Tibial nerve (tissue), 4 donors: ENCODE measurements at regions not wholly inside any gene's neighbourhood (a gene's known extent, or its start where the extent isn't known, plus 50 kb on each side); places are given as distances from the start of the nearest gene placed in this dataset.

Experiments used
- DNase-seq, 2 donors: peaks; one replicate each; pipeline ENCODE4 v3.0.0-alpha.2; 2019; ENCODE audit warnings: low spot score in 2 of 2
- H3K27ac ChIP-seq, 4 donors: fragments of 200-600 bp; sonication (generic) in 3 of 4; one replicate each; pipeline ENCODE4 v1.5.1; 2017 to 2019; ENCODE audit warnings: mild to moderate bottlenecking in 1 of 4
- H3K27me3 ChIP-seq, 2 donors: fragments of 200-600 bp; sonication (generic) in 1 of 2; one replicate each; pipeline versions ENCODE4 v1.5.1 to v1.6.0; 2017 to 2019
- H3K36me3 ChIP-seq, 3 donors: fragments of 200-600 bp; sonication (generic); one replicate each; pipeline ENCODE4 v1.5.1; 2018 to 2019
- H3K4me1 ChIP-seq, 4 donors: fragments of 200-600 bp; sonication (generic) in 3 of 4; one replicate each; pipeline ENCODE4 v1.5.1; 2017 to 2019
- H3K4me3 ChIP-seq, 4 donors: fragments of 200-600 bp; sonication (generic) in 3 of 4; one replicate each; pipeline ENCODE4 v1.5.1; 2017 to 2019; ENCODE audit warnings: mild to moderate bottlenecking in 1 of 4, moderate library complexity in 1 of 4
- H3K9me3 ChIP-seq, 4 donors: fragments of 200-600 bp; sonication (generic) in 3 of 4; one replicate each; pipeline ENCODE4 v1.5.1; 2017 to 2019
- EP300 ChIP-seq, 2 donors: sonication (generic); formaldehyde crosslinking; IDR thresholded peaks; one replicate each; pipeline ENCODE4 v1.6.1; 2017; ENCODE audit warnings: antibody characterized with exemption in 2 of 2, mild to moderate bottlenecking in 1 of 2
- POLR2A ChIP-seq, 2 donors: fragments of 450-650 bp; IDR thresholded peaks; one replicate each; pipeline ENCODE4 v1.6.1; 2017; ENCODE audit warnings: antibody characterized with exemption in 2 of 2, mild to moderate bottlenecking in 2 of 2, moderate library complexity in 2 of 2
- WGBS, 2 donors: methylation state at CpG; one replicate each; pipeline ENCODE4 v1.1.5; 2018; 5-methylcytosine and 5-hydroxymethylcytosine counted together
- TF ChIP-seq, protein P1 (sequence below), 5 experiments: fragments of 200-600 bp in 3 of 5; fragments of 450-650 bp in 2 of 5; sonication (generic) in 3 of 5; IDR thresholded peaks; one replicate each; pipeline ENCODE4 v1.5.1; 2016 to 2019; ENCODE audit warnings: antibody characterized with exemption in 5 of 5, mild to moderate bottlenecking in 3 of 5, moderate library complexity in 2 of 5

DNA sequence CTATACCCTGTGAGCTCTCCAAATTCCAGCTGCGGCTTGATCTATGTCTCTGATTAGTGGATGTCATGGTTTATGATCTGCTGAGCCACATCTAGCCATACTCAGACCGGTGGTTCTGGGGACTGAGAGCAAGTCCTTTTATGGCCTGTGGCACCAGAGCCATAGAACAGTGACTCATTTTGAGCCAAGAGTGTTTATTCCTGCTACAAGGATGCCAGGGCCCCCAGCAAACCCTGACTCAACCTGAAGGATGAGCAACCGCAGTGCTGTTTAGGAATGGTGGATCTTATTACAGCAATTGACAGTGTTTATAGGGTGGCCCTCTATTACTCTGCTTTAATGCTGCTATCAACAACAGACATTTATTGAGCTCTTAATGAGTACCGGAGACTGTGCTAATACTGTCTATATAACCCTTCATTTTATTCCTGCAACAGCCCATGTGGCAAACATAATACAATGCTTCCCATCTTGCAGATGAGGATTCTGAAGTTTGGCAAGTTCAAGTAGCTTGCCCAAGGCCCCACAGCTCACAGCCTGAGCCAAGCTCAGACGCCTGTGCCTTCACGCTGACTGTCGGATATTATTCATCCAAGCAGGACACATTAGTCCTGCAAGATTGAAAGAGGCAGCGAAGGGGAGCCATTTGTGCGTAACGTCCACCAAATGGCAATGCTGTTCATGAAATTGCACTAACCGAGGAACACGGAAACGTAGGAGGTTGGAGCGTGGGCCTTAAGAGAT, 273.6 kb upstream of the PWP1 start:
- 74 to 77% methylated on average over 14 of the region's 14 CpGs for WGBS, 2 donors
- no peaks in the 10 kb centered on the region for H3K4me1 ChIP-seq
- TF ChIP-seq POLR2A (IDR thresholded peaks at IDR 0.05) (no peak), EP300 (IDR thresholded peaks at IDR 0.05) (no peak)
- TF ChIP-seq, protein P1, sequence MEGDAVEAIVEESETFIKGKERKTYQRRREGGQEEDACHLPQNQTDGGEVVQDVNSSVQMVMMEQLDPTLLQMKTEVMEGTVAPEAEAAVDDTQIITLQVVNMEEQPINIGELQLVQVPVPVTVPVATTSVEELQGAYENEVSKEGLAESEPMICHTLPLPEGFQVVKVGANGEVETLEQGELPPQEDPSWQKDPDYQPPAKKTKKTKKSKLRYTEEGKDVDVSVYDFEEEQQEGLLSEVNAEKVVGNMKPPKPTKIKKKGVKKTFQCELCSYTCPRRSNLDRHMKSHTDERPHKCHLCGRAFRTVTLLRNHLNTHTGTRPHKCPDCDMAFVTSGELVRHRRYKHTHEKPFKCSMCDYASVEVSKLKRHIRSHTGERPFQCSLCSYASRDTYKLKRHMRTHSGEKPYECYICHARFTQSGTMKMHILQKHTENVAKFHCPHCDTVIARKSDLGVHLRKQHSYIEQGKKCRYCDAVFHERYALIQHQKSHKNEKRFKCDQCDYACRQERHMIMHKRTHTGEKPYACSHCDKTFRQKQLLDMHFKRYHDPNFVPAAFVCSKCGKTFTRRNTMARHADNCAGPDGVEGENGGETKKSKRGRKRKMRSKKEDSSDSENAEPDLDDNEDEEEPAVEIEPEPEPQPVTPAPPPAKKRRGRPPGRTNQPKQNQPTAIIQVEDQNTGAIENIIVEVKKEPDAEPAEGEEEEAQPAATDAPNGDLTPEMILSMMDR (IDR thresholded peaks at IDR 0.05) = no peak

DNA sequence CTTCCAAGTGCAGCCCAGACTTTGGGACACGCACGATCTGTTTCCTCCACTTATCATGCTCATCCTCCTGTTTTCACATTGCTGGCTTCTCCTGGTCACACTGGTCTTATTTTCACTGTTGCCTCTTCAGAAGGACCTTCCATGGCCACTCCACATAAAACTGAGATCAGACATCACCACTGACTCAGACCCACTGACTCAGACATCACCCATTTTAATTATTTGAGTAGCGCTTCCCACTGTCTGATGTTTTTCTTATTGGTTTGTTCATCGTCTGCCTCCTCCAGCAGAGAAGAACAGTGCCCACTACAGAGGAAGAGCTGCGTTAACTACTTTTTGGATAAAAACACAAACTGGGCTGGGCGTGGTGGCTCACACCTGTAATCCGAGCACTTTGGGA, 270.5 kb upstream of the PWP1 start:
- H3K9me3 ChIP-seq = no peaks in the 10 kb centered on the region
- no peak overlapping the region for H3K4me3 ChIP-seq
- DNase-seq = no peak
- 91% methylated on average over 7 of the region's 7 CpGs for WGBS, 2 donors
- no peak for TF ChIP-seq EP300 (IDR thresholded peaks at IDR 0.05)
- TF ChIP-seq, protein P1 (IDR thresholded peaks at IDR 0.05) = no peak
- TF ChIP-seq POLR2A (IDR thresholded peaks at IDR 0.05) = no peak
- no peaks in the 10 kb centered on the region for H3K27me3 ChIP-seq
- no peaks in the 10 kb centered on the region for H3K36me3 ChIP-seq
- no peaks in the 10 kb centered on the region for H3K4me1 ChIP-seq
- H3K27ac ChIP-seq = no peak overlapping the region

More for the DNA sequence above, 273.6 kb upstream of the PWP1 start:
- Histone ChIP-seq H3K27ac (no peak overlapping the region), H3K36me3 (no peaks in the 10 kb centered on the region), H3K9me3 (no peaks in the 10 kb centered on the region), H3K27me3 (no peaks in the 10 kb centered on the region), H3K4me3 (no peak overlapping the region)
- DNase-seq = no peak

DNA sequence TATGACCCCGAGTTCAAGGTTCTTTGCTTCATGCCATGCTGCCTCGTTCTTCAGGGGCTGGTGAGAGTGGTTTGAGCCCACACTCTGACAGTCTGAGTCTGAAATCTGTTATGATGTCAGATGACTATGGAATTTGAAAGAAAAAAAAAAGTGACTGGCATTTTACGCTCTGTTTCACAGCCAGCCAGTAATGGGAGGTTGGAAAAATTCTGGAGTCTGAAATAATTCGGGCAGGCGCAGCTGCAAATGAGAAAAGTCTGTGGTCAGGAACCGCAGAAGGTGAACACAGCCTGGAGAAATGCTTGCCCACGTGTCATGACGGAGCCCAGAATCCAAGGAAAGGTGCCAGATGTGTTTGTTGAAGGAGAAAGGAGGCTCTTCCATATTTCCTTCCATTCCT, 269.8 kb upstream of the PWP1 start:
- TF ChIP-seq, protein P1 (IDR thresholded peaks at IDR 0.05) = no peak
- TF ChIP-seq EP300 (IDR thresholded peaks at IDR 0.05) (no peak), POLR2A (IDR thresholded peaks at IDR 0.05) (no peak)
- Histone ChIP-seq H3K36me3 (no peaks in the 10 kb centered on the region), H3K27ac (no peak overlapping the region), H3K4me1 (no peaks in the 10 kb centered on the region), H3K4me3 (no peak overlapping the region), H3K9me3 (no peaks in the 10 kb centered on the region), H3K27me3 (no peaks in the 10 kb centered on the region)
- 65% methylated on average over 8 of the region's 8 CpGs for WGBS, 2 donors
- DNase-seq = no peak

DNA sequence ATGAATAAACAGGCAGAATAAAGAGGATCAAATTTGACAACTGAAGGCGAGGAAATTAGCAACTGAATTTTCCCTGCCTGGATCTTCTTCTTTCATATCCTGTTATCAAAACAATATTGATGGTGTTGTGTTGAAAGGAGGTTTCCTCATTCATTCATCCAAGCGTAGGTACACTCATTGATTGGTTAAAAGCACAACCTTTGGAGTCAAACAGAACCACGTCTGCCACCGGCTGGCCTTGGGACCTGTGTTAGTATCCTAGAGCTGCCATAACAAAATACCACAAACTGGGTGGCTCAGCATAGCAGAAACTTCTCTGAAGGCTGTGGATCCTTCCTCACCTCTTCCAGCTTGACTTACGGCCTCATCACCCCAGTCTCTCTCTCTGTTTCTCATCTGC, 268.6 kb upstream of the PWP1 start:
- Histone ChIP-seq H3K9me3 (no peaks in the 10 kb centered on the region), H3K4me1 (no peaks in the 10 kb centered on the region), H3K36me3 (no peaks in the 10 kb centered on the region), H3K27me3 (no peaks in the 10 kb centered on the region), H3K4me3 (no peak overlapping the region), H3K27ac (no peak overlapping the region)
- 84 to 89% methylated on average over 5 of the region's 5 CpGs for WGBS, 2 donors
- TF ChIP-seq POLR2A (IDR thresholded peaks at IDR 0.05) (no peak), EP300 (IDR thresholded peaks at IDR 0.05) (no peak)
- TF ChIP-seq, protein P1 (IDR thresholded peaks at IDR 0.05) = no peak
- no peak for DNase-seq

DNA sequence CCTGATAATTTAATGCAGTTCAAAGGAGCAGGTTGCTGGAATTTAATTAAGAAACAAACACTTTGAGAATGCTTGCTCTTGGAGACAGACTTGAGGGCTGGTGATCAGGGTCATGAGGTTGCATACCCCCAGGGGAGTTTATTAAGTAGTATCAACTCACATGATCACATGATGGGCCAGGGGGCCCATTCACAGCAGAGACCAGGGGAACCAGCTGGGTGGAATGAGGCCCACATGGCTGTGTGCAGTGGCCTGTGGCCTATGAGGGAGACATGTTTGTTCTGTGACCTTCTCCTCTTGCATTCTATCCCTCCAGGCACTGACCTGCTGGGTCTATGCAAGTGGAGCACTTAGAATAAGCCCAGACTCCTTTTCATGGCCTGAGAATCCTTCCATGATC, 266.6 kb upstream of the PWP1 start:
- no peaks in the 10 kb centered on the region for H3K27me3 ChIP-seq
- no peak for DNase-seq
- TF ChIP-seq, protein P1 (IDR thresholded peaks at IDR 0.05) = no peak
- TF ChIP-seq POLR2A (IDR thresholded peaks at IDR 0.05) = no peak
- TF ChIP-seq EP300 (IDR thresholded peaks at IDR 0.05) = no peak
- no peak overlapping the region for H3K27ac ChIP-seq
- H3K36me3 ChIP-seq = no peaks in the 10 kb centered on the region
- no peaks in the 10 kb centered on the region for H3K9me3 ChIP-seq
- H3K4me1 ChIP-seq = no peaks in the 10 kb centered on the region
- H3K4me3 ChIP-seq = no peak overlapping the region
